Cardiac fibroblast (primary cell): ENCODE measurements at regions not wholly inside any gene's neighbourhood (a gene's known extent, or its start where the extent isn't known, plus 50 kb on each side); places are given as distances from the start of the nearest gene placed in this dataset.

Source experiments
- DNase-seq, 2 donors: peaks; one replicate each; pipeline versions ENCODE4 v3.0.0 to v3.0.0-alpha.2; 2010; ENCODE audit warnings: low read depth in 2 of 2
- H3K4me3 ChIP-seq, 2 donors: replicated peaks in 1 of 2; 1 replicate in 1 of 2; 2 replicates in 1 of 2; pipeline ENCODE4 v1.5.1; 2011; ENCODE audit warnings: low read depth in 2 of 2, low read length in 2 of 2, mild to moderate bottlenecking in 2 of 2, moderate library complexity in 1 of 2
- TF ChIP-seq, protein P1 (sequence below): IDR thresholded peaks from one replicate; pipeline ENCODE4 v1.5.1; 2011; ENCODE audit warnings: low read depth, mild to moderate bottlenecking, low read length, inconsistent platforms

GRCh38 chr14:98910061-98910460 lies 361.9 kb downstream of the BCL11B start:
- no peak for DNase-seq
- TF ChIP-seq, protein P1, sequence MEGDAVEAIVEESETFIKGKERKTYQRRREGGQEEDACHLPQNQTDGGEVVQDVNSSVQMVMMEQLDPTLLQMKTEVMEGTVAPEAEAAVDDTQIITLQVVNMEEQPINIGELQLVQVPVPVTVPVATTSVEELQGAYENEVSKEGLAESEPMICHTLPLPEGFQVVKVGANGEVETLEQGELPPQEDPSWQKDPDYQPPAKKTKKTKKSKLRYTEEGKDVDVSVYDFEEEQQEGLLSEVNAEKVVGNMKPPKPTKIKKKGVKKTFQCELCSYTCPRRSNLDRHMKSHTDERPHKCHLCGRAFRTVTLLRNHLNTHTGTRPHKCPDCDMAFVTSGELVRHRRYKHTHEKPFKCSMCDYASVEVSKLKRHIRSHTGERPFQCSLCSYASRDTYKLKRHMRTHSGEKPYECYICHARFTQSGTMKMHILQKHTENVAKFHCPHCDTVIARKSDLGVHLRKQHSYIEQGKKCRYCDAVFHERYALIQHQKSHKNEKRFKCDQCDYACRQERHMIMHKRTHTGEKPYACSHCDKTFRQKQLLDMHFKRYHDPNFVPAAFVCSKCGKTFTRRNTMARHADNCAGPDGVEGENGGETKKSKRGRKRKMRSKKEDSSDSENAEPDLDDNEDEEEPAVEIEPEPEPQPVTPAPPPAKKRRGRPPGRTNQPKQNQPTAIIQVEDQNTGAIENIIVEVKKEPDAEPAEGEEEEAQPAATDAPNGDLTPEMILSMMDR, result no peak
- no peak overlapping the region for H3K4me3 ChIP-seq

DNA sequence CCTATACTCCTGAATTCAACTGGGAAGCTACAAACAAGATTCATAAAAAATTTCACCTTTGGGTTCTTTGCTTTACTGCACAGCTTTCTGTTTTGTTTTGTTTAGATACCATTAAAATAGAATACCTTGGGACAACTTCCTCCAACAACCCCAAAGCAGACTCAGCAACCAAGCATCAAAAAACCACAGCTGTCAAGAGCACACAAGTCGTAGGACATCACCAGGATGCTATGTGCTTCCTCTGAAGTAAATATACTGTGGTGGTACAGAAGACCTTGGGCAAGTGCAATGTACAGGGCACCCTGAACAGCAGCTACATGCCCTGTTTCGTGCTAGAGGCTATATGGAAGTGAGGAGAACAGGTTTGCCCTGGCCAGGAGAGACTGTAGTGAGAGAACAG lies 359.3 kb downstream of the BCL11B start:
- TF ChIP-seq, protein P1, result no peak
- DNase-seq, result no peak
- H3K4me3 ChIP-seq, result no peak overlapping the region

DNA sequence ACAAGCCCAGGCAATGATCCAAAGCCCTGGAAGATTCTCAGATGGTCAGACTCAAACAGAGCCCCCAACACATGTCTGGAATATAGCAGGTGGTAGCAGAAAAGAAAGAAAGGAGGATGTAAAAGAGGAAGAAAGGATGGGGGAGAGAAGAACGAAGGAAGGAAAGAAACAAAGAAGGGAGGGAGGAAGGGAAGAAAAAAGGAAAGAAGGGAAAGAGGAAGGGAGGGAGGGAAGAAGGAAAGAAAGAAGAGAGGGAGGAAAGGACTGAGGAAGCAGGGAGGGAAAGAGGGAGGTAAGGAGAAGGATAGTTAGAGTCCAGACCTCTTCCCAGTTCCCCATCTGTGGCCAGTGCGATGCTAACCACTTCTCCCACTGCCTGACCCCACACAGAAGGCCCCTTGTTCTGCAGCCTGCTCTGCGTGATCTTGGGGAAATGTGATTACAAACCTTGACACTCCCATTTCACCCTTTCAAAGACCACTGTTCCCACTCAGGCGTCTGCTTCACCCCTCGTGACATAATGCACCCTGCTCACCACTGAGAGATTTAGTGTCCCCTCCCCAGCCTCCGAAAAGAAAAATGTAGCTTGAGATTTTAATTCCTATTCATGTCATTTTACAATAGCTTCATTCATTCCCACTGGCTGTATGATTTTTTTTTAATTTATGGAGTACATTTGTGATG lies 357.9 kb downstream of the BCL11B start:
- no peak for DNase-seq
- TF ChIP-seq, protein P1, result no peak
- H3K4me3 ChIP-seq, result no peak overlapping the region

- DNase-seq, result no peak
- H3K4me3 ChIP-seq, result no peak overlapping the region
- TF ChIP-seq, protein P1, result no peak
Measured at GRCh38 chr14:98914942-98915341, 357.1 kb downstream of the BCL11B start.

DNA sequence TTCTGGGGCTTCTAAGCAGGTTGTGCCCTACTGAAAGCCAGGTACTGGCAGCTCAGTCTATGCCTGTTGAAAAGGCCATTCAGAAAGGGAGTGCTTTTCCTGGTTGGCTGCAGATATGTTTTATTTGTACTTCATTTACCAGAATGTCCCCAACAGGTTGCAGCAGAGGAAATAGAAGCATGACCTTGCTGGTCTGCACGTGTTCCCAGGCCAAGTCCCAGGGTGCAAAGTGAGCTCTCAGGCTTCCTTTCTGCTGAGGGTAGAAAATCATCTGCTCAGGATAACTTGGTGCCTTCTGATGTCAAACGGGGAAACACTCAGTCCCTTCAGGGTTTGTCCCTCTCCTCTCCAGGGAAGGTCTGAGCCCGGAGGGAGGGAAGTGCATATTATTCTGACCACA lies 356.4 kb downstream of the BCL11B start:
- H3K4me3 ChIP-seq, result no peak overlapping the region
- TF ChIP-seq, protein P1, result no peak
- DNase-seq, result no peak

GRCh38 chr14:98916036-98916435 lies 356.0 kb downstream of the BCL11B start:
- DNase-seq, result no peak
- TF ChIP-seq, protein P1, result no peak

GRCh38 chr14:98916476-98916875 lies 355.5 kb downstream of the BCL11B start:
- no peak overlapping the region for H3K4me3 ChIP-seq
- TF ChIP-seq, protein P1, result no peak
- no peak for DNase-seq

More at GRCh38 chr14:98916036-98916435, 356.0 kb downstream of the BCL11B start:
- H3K4me3 ChIP-seq, result no peak overlapping the region
